Testis (tissue), 2 donors: ENCODE measurements at regions not wholly inside any gene's neighbourhood (a gene's known extent, or its start where the extent isn't known, plus 50 kb on each side); places are given as distances from the start of the nearest gene placed in this dataset.

Experiments
- DNase-seq: peaks from one replicate; pipeline ENCODE4 v3.0.0-alpha.2; 2019
- H3K27ac ChIP-seq, 2 donors: fragments of 200-600 bp; sonication (generic); one replicate each; pipeline ENCODE4 v1.5.1; 2019
- H3K27me3 ChIP-seq: fragments of 200-600 bp; sonication (generic); one replicate; pipeline ENCODE4 v1.5.1; 2019
- H3K36me3 ChIP-seq: fragments of 200-600 bp; sonication (generic); one replicate; pipeline ENCODE4 v1.5.1; 2017; ENCODE audit warnings: low read depth; ENCODE audit errors: missing control alignments
- H3K4me1 ChIP-seq: fragments of 200-600 bp; sonication (generic); one replicate; pipeline ENCODE4 v1.5.1; 2019
- H3K4me3 ChIP-seq, 2 donors: fragments of 200-600 bp; sonication (generic); one replicate each; pipeline ENCODE4 v1.5.1; 2017 to 2019
- H3K9me3 ChIP-seq: fragments of 200-600 bp; sonication (generic); one replicate; pipeline ENCODE4 v1.5.1; 2017
- POLR2A ChIP-seq: fragments of 450-650 bp; IDR thresholded peaks from one replicate; pipeline ENCODE4 v1.6.1; 2017; ENCODE audit warnings: antibody characterized with exemption, mild to moderate bottlenecking, moderate library complexity
- WGBS, 2 donors: methylation state at CpG; one replicate each; pipeline ENCODE4 v1.1.5; 2018; 5-methylcytosine and 5-hydroxymethylcytosine counted together
- intact Hi-C: fragments of 100-400 bp; cut with DNase I; formaldehyde crosslinking; loops from one replicate; pipeline ENCODE4 v1.15.1; 2023; ENCODE audit warnings: low total_unique reads
- TF ChIP-seq, protein P1 (sequence below), 3 experiments: fragments of 450-650 bp in 2 of 3; fragments of 200-600 bp in 1 of 3; sonication (generic) in 1 of 3; IDR thresholded peaks; one replicate each; pipeline ENCODE4 v1.5.1; 2016 to 2019; ENCODE audit warnings: antibody characterized with exemption in 3 of 3, mild to moderate bottlenecking in 2 of 3, moderate library complexity in 1 of 3

- intact Hi-C loops, result loop anchor here (10.0 kb wide), 1 partner anchor 249 kb away; no protein-coding TSS in a partner anchor
- Histone ChIP-seq H3K36me3 (no peaks in the 10 kb centered on the region), H3K27me3 (no peaks in the 10 kb centered on the region), H3K9me3 (no peaks in the 10 kb centered on the region), H3K27ac (no peak overlapping the region), H3K4me3 (no peak overlapping the region), H3K4me1 (peaks cover 10% of the 10 kb centered on the region)
- WGBS, 2 donors, result 40 to 49% methylated on average over 3 of the region's 3 CpGs
- DNase-seq, result no peak
- no peak for TF ChIP-seq POLR2A
- TF ChIP-seq, protein P1, sequence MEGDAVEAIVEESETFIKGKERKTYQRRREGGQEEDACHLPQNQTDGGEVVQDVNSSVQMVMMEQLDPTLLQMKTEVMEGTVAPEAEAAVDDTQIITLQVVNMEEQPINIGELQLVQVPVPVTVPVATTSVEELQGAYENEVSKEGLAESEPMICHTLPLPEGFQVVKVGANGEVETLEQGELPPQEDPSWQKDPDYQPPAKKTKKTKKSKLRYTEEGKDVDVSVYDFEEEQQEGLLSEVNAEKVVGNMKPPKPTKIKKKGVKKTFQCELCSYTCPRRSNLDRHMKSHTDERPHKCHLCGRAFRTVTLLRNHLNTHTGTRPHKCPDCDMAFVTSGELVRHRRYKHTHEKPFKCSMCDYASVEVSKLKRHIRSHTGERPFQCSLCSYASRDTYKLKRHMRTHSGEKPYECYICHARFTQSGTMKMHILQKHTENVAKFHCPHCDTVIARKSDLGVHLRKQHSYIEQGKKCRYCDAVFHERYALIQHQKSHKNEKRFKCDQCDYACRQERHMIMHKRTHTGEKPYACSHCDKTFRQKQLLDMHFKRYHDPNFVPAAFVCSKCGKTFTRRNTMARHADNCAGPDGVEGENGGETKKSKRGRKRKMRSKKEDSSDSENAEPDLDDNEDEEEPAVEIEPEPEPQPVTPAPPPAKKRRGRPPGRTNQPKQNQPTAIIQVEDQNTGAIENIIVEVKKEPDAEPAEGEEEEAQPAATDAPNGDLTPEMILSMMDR (IDR thresholded peaks at IDR 0.05), result no peak
Observed at GRCh38 chr13:48583859-48584311, 51.0 kb upstream of the RCBTB2 start.

GRCh38 chr13:48585456-48585840 lies 52.6 kb upstream of the RCBTB2 start:
- intact Hi-C loops, result loop anchor here (10.0 kb wide), 1 partner anchor 251 kb away; no protein-coding TSS in a partner anchor
- TF ChIP-seq, protein P1 (IDR thresholded peaks at IDR 0.05), result no peak
- TF ChIP-seq POLR2A, result no peak
- H3K27ac ChIP-seq, result no peak overlapping the region

DNA sequence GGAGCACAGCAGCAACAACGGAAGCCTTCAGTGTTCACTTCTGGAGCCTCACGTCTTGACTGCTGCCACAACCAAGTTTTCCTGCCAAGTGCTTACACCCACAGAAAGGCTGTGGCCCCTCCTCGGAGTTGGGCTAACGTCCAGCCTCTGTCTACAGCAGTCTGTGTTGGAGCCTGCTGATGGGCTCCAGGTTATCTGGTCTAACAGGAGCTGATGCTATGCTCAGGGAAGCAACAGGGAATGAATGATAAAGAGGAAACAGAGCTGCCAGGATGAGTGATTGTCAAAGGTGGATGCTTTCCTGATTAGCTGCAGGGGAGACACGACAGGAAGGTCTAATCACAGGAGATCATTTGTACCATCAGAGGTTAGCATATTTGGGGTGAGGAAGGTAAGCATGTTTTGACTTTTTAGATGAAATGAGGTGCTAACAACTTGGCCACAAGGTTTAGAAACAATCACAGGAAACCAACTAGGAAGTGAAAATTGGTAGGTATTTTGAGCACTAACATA lies 53.8 kb upstream of the RCBTB2 start:
- peak; percentile 55 for DNase-seq
- Histone ChIP-seq H3K36me3 (no peaks in the 10 kb centered on the region), H3K9me3 (no peaks in the 10 kb centered on the region), H3K4me1 (peaks cover 10% of the 10 kb centered on the region), H3K27me3 (no peaks in the 10 kb centered on the region), H3K27ac (no peak overlapping the region), H3K4me3 (no peak overlapping the region)
- 29 to 34% methylated on average over 5 of the region's 5 CpGs for WGBS, 2 donors
- TF ChIP-seq POLR2A, result no peak
- TF ChIP-seq, protein P1 (IDR thresholded peaks at IDR 0.05), result no peak
- intact Hi-C loops, result loop anchor here (10.0 kb wide), 1 partner anchor 252 kb away; no protein-coding TSS in a partner anchor

More at GRCh38 chr13:48585456-48585840, 52.6 kb upstream of the RCBTB2 start:
- no peaks in the 10 kb centered on the region for H3K9me3 ChIP-seq
- H3K4me3 ChIP-seq, result no peak overlapping the region
- no peaks in the 10 kb centered on the region for H3K36me3 ChIP-seq
- peaks cover 10% of the 10 kb centered on the region for H3K4me1 ChIP-seq
- whole genome bisulfite sequencing, 2 donors, result 39 to 43% methylated on average over 2 of the region's 2 CpGs
- DNase-seq, result peak; percentile 55
- H3K27me3 ChIP-seq, result no peaks in the 10 kb centered on the region

- H3K9me3 ChIP-seq, result no peaks in the 10 kb centered on the region
- intact Hi-C loops, result loop anchor here (10.0 kb wide), 1 partner anchor 253 kb away; no protein-coding TSS in a partner anchor
- H3K4me1 ChIP-seq, result peaks cover 10% of the 10 kb centered on the region
- no peak for DNase-seq
- H3K27me3 ChIP-seq, result no peaks in the 10 kb centered on the region
- no peak for TF ChIP-seq POLR2A
- TF ChIP-seq, protein P1 (IDR thresholded peaks at IDR 0.05), result no peak
- no peak overlapping the region for H3K4me3 ChIP-seq
- H3K27ac ChIP-seq, result no peak overlapping the region
- WGBS, 2 donors, result 95 to 100% methylated on average over 2 of the region's 2 CpGs
- H3K36me3 ChIP-seq, result no peaks in the 10 kb centered on the region
Observed at GRCh38 chr13:48588120-48588519, 55.2 kb upstream of the RCBTB2 start.
